CD4-positive, alpha-beta T cell (primary cell): ENCODE measurements at regions not wholly inside any gene's neighbourhood (a gene's known extent, or its start where the extent isn't known, plus 50 kb on each side); places are given as distances from the start of the nearest gene placed in this dataset.

Experiments
- ATAC-seq: fragments of 200-7000 bp; cut with Tn5 transposase; one replicate; pipeline ENCODE4 v1.10.0; 2022; ENCODE audit warnings: mild to moderate bottlenecking; ENCODE audit not compliant: poor library complexity
- CTCF ChIA-PET: fragments of 350-600 bp; sonication (Branson Sonifier 250); formaldehyde crosslinking; loops from one replicate; lab custom pipeline; 2021; ENCODE audit warnings: antibody characterized with exemption, inconsistent platforms; lab: Charles Lee
- POLR2A ChIA-PET: fragments of 350-600 bp; sonication (Branson Sonifier 250); formaldehyde crosslinking; loops from one replicate; lab custom pipeline; 2021; ENCODE audit warnings: antibody characterized with exemption, inconsistent platforms; lab: Charles Lee
- DNase-seq, 14 experiments: peaks; one replicate each; pipeline ENCODE4 v3.0.0-alpha.2; 2013 to 2020; ENCODE audit warnings: mixed read lengths in 2 of 14
- H3K27ac ChIP-seq, 2 donors: one replicate each; pipeline versions ENCODE4 v1.5.1 to v1.7.0; 2013; ENCODE audit warnings: low read length in 2 of 2, low read depth in 1 of 2, mild to moderate bottlenecking in 1 of 2
- H3K27me3 ChIP-seq, 2 experiments: 1 replicate in 1 of 2; 2 replicates in 1 of 2; pipeline versions ENCODE4 v1.6.1 to v1.7.0; 2013; ENCODE audit warnings: low read length in 2 of 2, control low read depth in 1 of 2, mild to moderate bottlenecking in 1 of 2, moderate library complexity in 1 of 2; ENCODE audit not compliant: insufficient read depth in 2 of 2, control insufficient read depth in 1 of 2
- H3K36me3 ChIP-seq: one replicate; pipeline ENCODE4 v1.6.1; 2013; ENCODE audit warnings: low read length, control low read depth; ENCODE audit not compliant: insufficient read depth
- H3K4me1 ChIP-seq: one replicate; pipeline ENCODE4 v1.6.1; 2013; ENCODE audit warnings: low read length, control low read depth; ENCODE audit not compliant: insufficient read depth
- H3K4me3 ChIP-seq: one replicate; pipeline ENCODE4 v1.5.1; 2013; ENCODE audit warnings: mild to moderate bottlenecking, low read length, moderate library complexity
- H3K9me3 ChIP-seq, 2 experiments: 1 replicate in 1 of 2; 2 replicates in 1 of 2; pipeline versions ENCODE4 v1.6.1 to v1.7.0; 2013; ENCODE audit warnings: low read length in 2 of 2, mild to moderate bottlenecking in 2 of 2, control low read depth in 1 of 2, moderate library complexity in 1 of 2; ENCODE audit not compliant: control insufficient read depth in 1 of 2, insufficient read depth in 1 of 2
- H3K27ac Mint-ChIP-seq: one replicate; pipeline ENCODE4 v1.8.0; 2020; ENCODE audit warnings: mixed read lengths
- H3K27me3 Mint-ChIP-seq: one replicate; pipeline ENCODE4 v1.8.0; 2021; ENCODE audit warnings: mixed read lengths
- H3K36me3 Mint-ChIP-seq: one replicate; pipeline ENCODE4 v1.8.0; 2021; ENCODE audit warnings: low read depth, mixed read lengths
- H3K4me1 Mint-ChIP-seq: one replicate; pipeline ENCODE4 v1.8.0; 2021; ENCODE audit warnings: low read depth, mixed read lengths
- H3K4me3 Mint-ChIP-seq: one replicate; pipeline ENCODE4 v1.8.0; 2020; ENCODE audit warnings: mild to moderate bottlenecking, mixed read lengths
- H3K9me3 Mint-ChIP-seq: one replicate; pipeline ENCODE4 v1.8.0; 2020; ENCODE audit warnings: mixed read lengths
- CTCF ChIP-seq: fragments of 200-600 bp; IDR thresholded peaks from one replicate; pipeline ENCODE4 v1.8.0; 2022; ENCODE audit warnings: antibody characterized with exemption, mild to moderate bottlenecking
- intact Hi-C, 2 experiments: fragments of 100-400 bp; cut with DNase I in 1 of 2; cut with micrococcal nuclease in 1 of 2; formaldehyde crosslinking; loops; one replicate each; pipeline versions ENCODE4 v1.15.1 to v1.9.0; 2023 to 2025; cut with DNase I, micrococcal nuclease

- intact Hi-C loops, result no loop called here
- H3K27me3 ChIP-seq, result no peaks in the 10 kb centered on the region
- no peaks in the 10 kb centered on the region for H3K36me3 ChIP-seq
- no peaks in the 10 kb centered on the region for H3K4me1 Mint-ChIP-seq
- no peaks in the 10 kb centered on the region for H3K9me3 Mint-ChIP-seq
- no peak overlapping the region for H3K4me3 ChIP-seq
- H3K27ac ChIP-seq, result no peak overlapping the region
- no peak for TF ChIP-seq CTCF
- no peak overlapping the region for H3K4me3 Mint-ChIP-seq
- ATAC-seq, result no peak
- no peaks in the 10 kb centered on the region for H3K4me1 ChIP-seq
- peaks cover 5% of the 10 kb centered on the region for H3K27me3 Mint-ChIP-seq
- H3K27ac Mint-ChIP-seq, result no peak overlapping the region
- CTCF ChIA-PET, result no interaction called here
- POLR2A ChIA-PET, result no interaction called here
- H3K9me3 ChIP-seq, result no peaks in the 10 kb centered on the region
- no peaks in the 10 kb centered on the region for H3K36me3 Mint-ChIP-seq
- DNase-seq, result no peak
Observed at GRCh38 chr13:44229371-44230030, 144.1 kb upstream of the SERP2 start.

GRCh38 chr13:44230071-44230470, 143.6 kb upstream of the SERP2 start:
- CTCF ChIA-PET, result no interaction called here
- intact Hi-C loops, result no loop called here
- TF ChIP-seq CTCF, result no peak
- peaks cover 6% of the 10 kb centered on the region for H3K27me3 Mint-ChIP-seq
- Histone ChIP-seq H3K9me3 (no peaks in the 10 kb centered on the region), H3K36me3 (no peaks in the 10 kb centered on the region), H3K4me1 (no peaks in the 10 kb centered on the region), H3K27ac (no peak overlapping the region), H3K4me3 (no peak overlapping the region), H3K27me3 (peaks cover 0 to 3% of the 10 kb centered on the region in 2 experiments)
- POLR2A ChIA-PET, result no interaction called here
- no peak for ATAC-seq
- no peak for DNase-seq
- no peak overlapping the region for H3K27ac Mint-ChIP-seq
- H3K36me3 Mint-ChIP-seq, result no peaks in the 10 kb centered on the region
- H3K9me3 Mint-ChIP-seq, result no peaks in the 10 kb centered on the region
- H3K4me3 Mint-ChIP-seq, result no peak overlapping the region
- no peaks in the 10 kb centered on the region for H3K4me1 Mint-ChIP-seq

- H3K4me3 Mint-ChIP-seq, result no peak overlapping the region
- DNase-seq (no peak), ATAC-seq (no peak)
- H3K9me3 ChIP-seq, result no peaks in the 10 kb centered on the region
- H3K27me3 ChIP-seq, result peaks cover 0 to 5% of the 10 kb centered on the region in 2 experiments
- H3K27ac Mint-ChIP-seq, result no peak overlapping the region
- peaks cover 11% of the 10 kb centered on the region for H3K27me3 Mint-ChIP-seq
- ChIA-PET CTCF (no interaction called here), POLR2A (no interaction called here)
- no peaks in the 10 kb centered on the region for H3K36me3 ChIP-seq
- H3K9me3 Mint-ChIP-seq, result no peaks in the 10 kb centered on the region
- no peak overlapping the region for H3K27ac ChIP-seq
- no peaks in the 10 kb centered on the region for H3K36me3 Mint-ChIP-seq
- TF ChIP-seq CTCF, result no peak
- H3K4me1 ChIP-seq, result no peaks in the 10 kb centered on the region
- no peaks in the 10 kb centered on the region for H3K4me1 Mint-ChIP-seq
- H3K4me3 ChIP-seq, result no peak overlapping the region
- intact Hi-C loops, result no loop called here
Observed at GRCh38 chr13:44230736-44231135, 142.9 kb upstream of the SERP2 start.
